H9 (cell line): ENCODE measurements at regions not wholly inside any gene's neighbourhood (a gene's known extent, or its start where the extent isn't known, plus 50 kb on each side); places are given as distances from the start of the nearest gene placed in this dataset.

ENCODE experiments used
- DNase-seq: peaks from one replicate; pipeline ENCODE4 v3.0.0-alpha.2; 2017
- H2AFZ ChIP-seq: one replicate; pipeline ENCODE4 v1.6.1; 2013; ENCODE audit warnings: mild to moderate bottlenecking, low read length, control low read depth, moderate library complexity
- H2AK5ac ChIP-seq: 2 replicates; pipeline ENCODE4 v1.6.1; 2013; ENCODE audit warnings: low read length, control low read depth, mixed read lengths; ENCODE audit not compliant: insufficient read length
- H2BK120ac ChIP-seq: one replicate; pipeline ENCODE4 v1.6.1; 2013; ENCODE audit warnings: low read depth, mild to moderate bottlenecking, low read length, control low read depth, inconsistent platforms; ENCODE audit not compliant: poor library complexity, severe bottlenecking
- H2BK12ac ChIP-seq: 2 replicates; pipeline ENCODE4 v1.6.1; 2013; ENCODE audit warnings: low read length, control low read depth, mixed read lengths, low read depth; ENCODE audit not compliant: insufficient read length
- H2BK15ac ChIP-seq: 2 replicates; pipeline ENCODE4 v1.6.1; 2013; ENCODE audit warnings: low read depth, low read length, control low read depth
- H2BK20ac ChIP-seq: one replicate; pipeline ENCODE4 v1.6.1; 2013; ENCODE audit warnings: low read depth, mild to moderate bottlenecking, low read length, control low read depth, inconsistent platforms; ENCODE audit not compliant: poor library complexity, severe bottlenecking
- H2BK5ac ChIP-seq: 2 replicates; pipeline ENCODE4 v1.6.1; 2013; ENCODE audit warnings: low read length, control low read depth, mixed read lengths; ENCODE audit not compliant: insufficient read length
- H3K14ac ChIP-seq: 2 replicates; pipeline ENCODE4 v1.6.1; 2013; ENCODE audit warnings: low read length, control low read depth; ENCODE audit not compliant: insufficient read depth
- H3K18ac ChIP-seq: 2 replicates; pipeline ENCODE4 v1.6.1; 2013; ENCODE audit warnings: low read depth, mild to moderate bottlenecking, mixed read lengths, low read length, control low read depth; ENCODE audit not compliant: insufficient read length
- H3K23ac ChIP-seq: 2 replicates; pipeline ENCODE4 v1.6.1; 2013; ENCODE audit warnings: low read length, control low read depth, mixed read lengths, low read depth; ENCODE audit not compliant: insufficient read length
- H3K23me2 ChIP-seq: 2 replicates; pipeline ENCODE4 v1.6.1; 2013; ENCODE audit warnings: low read depth, mild to moderate bottlenecking, mixed read lengths, low read length, control low read depth; ENCODE audit not compliant: insufficient read length, poor library complexity, severe bottlenecking
- H3K27ac ChIP-seq: 2 replicates; pipeline ENCODE4 v1.5.1; 2013; ENCODE audit warnings: low read length, control low read depth, mixed read lengths, low read depth; ENCODE audit not compliant: insufficient read length
- H3K27me3 ChIP-seq: 2 replicates; pipeline ENCODE4 v1.6.1; 2013; ENCODE audit warnings: low read length, control low read depth, inconsistent platforms; ENCODE audit not compliant: insufficient read depth
- H3K4ac ChIP-seq: 2 replicates; pipeline ENCODE4 v1.6.1; 2013; ENCODE audit warnings: low read depth, mild to moderate bottlenecking, control low read depth, inconsistent platforms, low read length, moderate library complexity
- H3K4me1 ChIP-seq: 2 replicates; pipeline ENCODE4 v1.6.1; 2013; ENCODE audit warnings: low read length, control low read depth, inconsistent platforms; ENCODE audit not compliant: insufficient read depth
- H3K4me2 ChIP-seq: 2 replicates; pipeline ENCODE4 v1.6.1; 2013; ENCODE audit warnings: low read length, control low read depth, mixed read lengths; ENCODE audit not compliant: insufficient read length, insufficient read depth
- H3K56ac ChIP-seq: 2 replicates; pipeline ENCODE4 v1.6.1; 2013; ENCODE audit warnings: low read depth, mild to moderate bottlenecking, mixed read lengths, low read length, control low read depth; ENCODE audit not compliant: insufficient read length
- H3K79me1 ChIP-seq: 2 replicates; pipeline ENCODE4 v1.6.1; 2013; ENCODE audit warnings: low read depth, mild to moderate bottlenecking, moderate library complexity, low read length, control low read depth, inconsistent platforms; ENCODE audit not compliant: insufficient read depth, poor library complexity, severe bottlenecking
- H3K79me2 ChIP-seq: 2 replicates; pipeline ENCODE4 v1.6.1; 2013; ENCODE audit warnings: low read length, control low read depth, inconsistent platforms; ENCODE audit not compliant: insufficient read depth
- H3K9ac ChIP-seq: 2 replicates; pipeline ENCODE4 v1.6.1; 2013; ENCODE audit warnings: low read length, control low read depth, mixed read lengths; ENCODE audit not compliant: insufficient read length; ENCODE audit errors: extremely low read depth
- H3K9me3 ChIP-seq: one replicate; pipeline ENCODE4 v1.6.1; 2013; ENCODE audit warnings: low read depth, low read length, inconsistent platforms; ENCODE audit not compliant: control insufficient read depth
- H3T11ph ChIP-seq: one replicate; pipeline ENCODE4 v1.6.1; 2013; ENCODE audit warnings: mild to moderate bottlenecking, low read length, control low read depth, inconsistent platforms
- H4K20me1 ChIP-seq: one replicate; pipeline ENCODE4 v1.6.1; 2013; ENCODE audit not compliant: control insufficient read depth, insufficient read length, insufficient read depth
- H4K5ac ChIP-seq: 2 replicates; pipeline ENCODE4 v1.6.1; 2013; ENCODE audit warnings: low read depth, mild to moderate bottlenecking, mixed read lengths, low read length, control low read depth; ENCODE audit not compliant: insufficient read length
- H4K8ac ChIP-seq: replicated peaks from 2 replicates; pipeline ENCODE4 v1.6.1; 2013; ENCODE audit warnings: low read length, control low read depth, mixed read lengths, low read depth; ENCODE audit not compliant: insufficient read length
- H4K91ac ChIP-seq: 2 replicates; pipeline ENCODE4 v1.6.1; 2013; ENCODE audit warnings: low read depth, mild to moderate bottlenecking, moderate library complexity, mixed read lengths, low read length, control low read depth; ENCODE audit not compliant: insufficient read length
- H3K27ac Mint-ChIP-seq, 3 experiments: 2 replicates in 2 of 3; 3 replicates in 1 of 3; pipeline ENCODE4 v1.8.0; 2020 to 2021; ENCODE audit warnings: mixed read lengths in 3 of 3, mild to moderate bottlenecking in 1 of 3, moderate library complexity in 1 of 3
- H3K27me3 Mint-ChIP-seq: 2 replicates; pipeline ENCODE4 v1.8.0; 2021; ENCODE audit warnings: low read depth, mild to moderate bottlenecking, moderate library complexity, mixed read lengths
- H3K36me3 Mint-ChIP-seq, 3 experiments: 2 replicates in 2 of 3; 3 replicates in 1 of 3; pipeline ENCODE4 v1.8.0; 2020 to 2021; ENCODE audit warnings: low read depth in 3 of 3, mixed read lengths in 3 of 3; ENCODE audit not compliant: insufficient read depth in 1 of 3
- H3K4me1 Mint-ChIP-seq, 2 experiments: 2 replicates each; pipeline ENCODE4 v1.8.0; 2020; ENCODE audit warnings: mixed read lengths in 2 of 2
- H3K4me3 Mint-ChIP-seq, 2 experiments: 2 replicates in 1 of 2; 3 replicates in 1 of 2; pipeline ENCODE4 v1.8.0; 2020 to 2021; ENCODE audit warnings: mild to moderate bottlenecking in 2 of 2, mixed read lengths in 2 of 2, moderate library complexity in 1 of 2
- H3K9me3 Mint-ChIP-seq, 2 experiments: 2 replicates in 1 of 2; 3 replicates in 1 of 2; pipeline ENCODE4 v1.8.0; 2020; ENCODE audit warnings: mild to moderate bottlenecking in 2 of 2, mixed read lengths in 2 of 2, moderate library complexity in 1 of 2
- WGBS: extraction: QIAGEN DNeasy Blood & Tissue Kit; methylation state at CpG from one replicate; pipeline ENCODE4 v1.1.7; 2013; ENCODE audit warnings: missing lambda C conversion rate, low lambda C conversion rate, mixed read lengths; ENCODE audit not compliant: insufficient read length; ENCODE audit errors: extremely low coverage; 5-methylcytosine and 5-hydroxymethylcytosine counted together
- TF ChIP-seq, protein P1 (sequence below): fragments of 200-600 bp; sonication (generic); conservative IDR thresholded peaks from 3 replicates; pipeline ENCODE4 v1.8.0; 2021; ENCODE audit warnings: antibody characterized with exemption, mild to moderate bottlenecking

DNA sequence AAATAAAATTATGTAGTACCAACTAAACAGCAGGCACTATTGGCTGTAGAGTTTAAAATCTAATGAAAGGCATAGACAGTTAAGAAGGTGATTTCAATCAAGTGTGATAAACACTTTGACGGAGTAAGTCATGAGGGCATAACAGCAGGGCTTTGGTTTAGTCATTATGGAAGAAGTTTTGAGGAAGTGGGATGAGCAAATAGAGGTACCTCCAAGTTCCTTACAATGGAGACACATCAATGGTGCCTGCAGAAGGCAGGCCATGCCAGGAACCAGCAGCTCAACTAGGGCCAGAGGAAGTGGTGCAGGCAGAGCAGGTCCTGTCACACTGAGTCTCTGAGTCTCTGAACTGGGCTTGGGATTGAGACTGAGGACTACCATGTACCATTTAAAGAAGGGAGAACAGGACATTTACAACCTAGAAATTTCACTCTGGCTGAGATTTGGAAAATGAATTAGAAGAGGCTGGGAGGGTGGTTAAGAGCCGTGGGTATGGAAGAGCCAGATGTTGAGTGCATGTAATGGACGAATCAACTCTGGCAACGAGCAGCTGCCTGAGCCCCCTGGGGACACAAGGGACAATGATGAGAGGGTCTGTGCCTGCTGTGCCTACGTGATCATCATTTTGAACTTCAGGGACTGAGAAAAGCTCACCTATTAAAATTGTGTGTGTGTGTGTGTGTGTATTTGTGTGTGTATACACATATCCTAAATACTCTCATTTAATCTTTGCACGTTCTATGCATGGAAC is 208.7 kb upstream of the POM121L12 start:
- H3K4me3 Mint-ChIP-seq: no peak overlapping the region
- H3K27me3 Mint-ChIP-seq: no peaks in the 10 kb centered on the region
- no peak overlapping the region for H4K91ac ChIP-seq
- no peak overlapping the region for H3K27ac Mint-ChIP-seq
- H3K23me2 ChIP-seq: no peaks in the 10 kb centered on the region
- no peak overlapping the region for H3T11ph ChIP-seq
- no peak overlapping the region for H2BK120ac ChIP-seq
- no peak overlapping the region for H2BK20ac ChIP-seq
- H3K9me3 ChIP-seq: peaks cover 13% of the 10 kb centered on the region
- H3K23ac ChIP-seq: no peak overlapping the region
- no peaks in the 10 kb centered on the region for H3K79me1 ChIP-seq
- no peak overlapping the region for H2AK5ac ChIP-seq
- no peak overlapping the region for H3K4me2 ChIP-seq
- H3K56ac ChIP-seq: no peak overlapping the region
- no peaks in the 10 kb centered on the region for H4K20me1 ChIP-seq
- H3K18ac ChIP-seq: no peak overlapping the region
- H4K5ac ChIP-seq: no peak overlapping the region
- no peak overlapping the region for H3K14ac ChIP-seq
- no peak overlapping the region for H3K4ac ChIP-seq
- H3K4me1 Mint-ChIP-seq: no peaks in the 10 kb centered on the region
- no peak overlapping the region for H2BK5ac ChIP-seq
- no peak overlapping the region for H2BK15ac ChIP-seq
- WGBS: no CpG with 5 or more reads among the region's 6 CpGs
- no peaks in the 10 kb centered on the region for H3K79me2 ChIP-seq
- H4K8ac ChIP-seq: no peak overlapping the region
- DNase-seq: no peak
- no peak overlapping the region for H2AFZ ChIP-seq
- TF ChIP-seq, protein P1, sequence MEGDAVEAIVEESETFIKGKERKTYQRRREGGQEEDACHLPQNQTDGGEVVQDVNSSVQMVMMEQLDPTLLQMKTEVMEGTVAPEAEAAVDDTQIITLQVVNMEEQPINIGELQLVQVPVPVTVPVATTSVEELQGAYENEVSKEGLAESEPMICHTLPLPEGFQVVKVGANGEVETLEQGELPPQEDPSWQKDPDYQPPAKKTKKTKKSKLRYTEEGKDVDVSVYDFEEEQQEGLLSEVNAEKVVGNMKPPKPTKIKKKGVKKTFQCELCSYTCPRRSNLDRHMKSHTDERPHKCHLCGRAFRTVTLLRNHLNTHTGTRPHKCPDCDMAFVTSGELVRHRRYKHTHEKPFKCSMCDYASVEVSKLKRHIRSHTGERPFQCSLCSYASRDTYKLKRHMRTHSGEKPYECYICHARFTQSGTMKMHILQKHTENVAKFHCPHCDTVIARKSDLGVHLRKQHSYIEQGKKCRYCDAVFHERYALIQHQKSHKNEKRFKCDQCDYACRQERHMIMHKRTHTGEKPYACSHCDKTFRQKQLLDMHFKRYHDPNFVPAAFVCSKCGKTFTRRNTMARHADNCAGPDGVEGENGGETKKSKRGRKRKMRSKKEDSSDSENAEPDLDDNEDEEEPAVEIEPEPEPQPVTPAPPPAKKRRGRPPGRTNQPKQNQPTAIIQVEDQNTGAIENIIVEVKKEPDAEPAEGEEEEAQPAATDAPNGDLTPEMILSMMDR: no peak
- H3K9me3 Mint-ChIP-seq: peaks cover 19 to 34% of the 10 kb centered on the region in 2 experiments
- H3K27me3 ChIP-seq: no peaks in the 10 kb centered on the region
- H3K4me1 ChIP-seq: no peaks in the 10 kb centered on the region
- H2BK12ac ChIP-seq: no peak overlapping the region
- no peak overlapping the region for H3K9ac ChIP-seq
- no peak overlapping the region for H3K27ac ChIP-seq
- H3K36me3 Mint-ChIP-seq: peaks cover 13 to 18% (median 15%) of the 10 kb centered on the region in 3 experiments
